ENCODE measurements at regions not wholly inside any gene's neighbourhood (a gene's known extent, or its start where the extent isn't known, plus 50 kb on each side); places are given as distances from the start of the nearest gene placed in this dataset.

DNA sequence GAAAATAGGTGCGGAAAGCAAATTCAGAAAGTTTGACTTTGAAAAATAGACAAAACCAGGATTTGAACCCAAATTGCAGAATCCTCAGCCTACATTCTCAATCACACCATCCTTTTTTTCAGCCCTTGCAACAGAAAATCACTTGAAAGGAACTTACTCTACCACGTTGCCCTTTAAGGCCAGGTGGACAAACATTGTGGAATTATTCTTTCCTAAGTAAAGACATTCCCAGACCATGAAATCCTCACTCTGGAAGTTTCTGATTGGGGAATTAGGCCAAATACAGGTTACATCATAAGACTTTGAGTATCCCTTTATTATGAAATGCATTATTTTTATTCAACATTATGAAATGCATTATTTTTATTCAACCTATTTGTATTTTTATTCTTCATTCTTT lies 259.4 kb downstream of the RAD51AP2 start:
- Histone ChIP-seq H3K79me2 (ENCODE audit: low read length) (no peaks in the 10 kb centered on the region), H3K4me3 (ENCODE audit: low read length) (no peak overlapping the region), H3K4me2 (ENCODE audit: low read depth, low read length, poor library complexity, severe bottlenecking) (no peak overlapping the region), H3K9ac (ENCODE audit: low read length) (no peak overlapping the region), H3K9me3 (ENCODE audit: low read length) (no peaks in the 10 kb centered on the region), H3K36me3 (ENCODE audit: insufficient read depth, low read length) (no peaks in the 10 kb centered on the region), H2AFZ (ENCODE audit: low read length) (no peak overlapping the region), H4K20me1 (ENCODE audit: insufficient read depth, low read depth, low read length) (no peaks in the 10 kb centered on the region), H3K4me1 (ENCODE audit: low read length) (peaks cover 3% of the 10 kb centered on the region), H3K27ac (ENCODE audit: low read length) (no peak overlapping the region), H3K27me3 (ENCODE audit: low read length) (no peaks in the 10 kb centered on the region), H3K9me2 (replicated peaks; ENCODE audit: insufficient read depth, low read length) (no peaks in the 10 kb centered on the region)
- DNase-seq: no peak

DNA sequence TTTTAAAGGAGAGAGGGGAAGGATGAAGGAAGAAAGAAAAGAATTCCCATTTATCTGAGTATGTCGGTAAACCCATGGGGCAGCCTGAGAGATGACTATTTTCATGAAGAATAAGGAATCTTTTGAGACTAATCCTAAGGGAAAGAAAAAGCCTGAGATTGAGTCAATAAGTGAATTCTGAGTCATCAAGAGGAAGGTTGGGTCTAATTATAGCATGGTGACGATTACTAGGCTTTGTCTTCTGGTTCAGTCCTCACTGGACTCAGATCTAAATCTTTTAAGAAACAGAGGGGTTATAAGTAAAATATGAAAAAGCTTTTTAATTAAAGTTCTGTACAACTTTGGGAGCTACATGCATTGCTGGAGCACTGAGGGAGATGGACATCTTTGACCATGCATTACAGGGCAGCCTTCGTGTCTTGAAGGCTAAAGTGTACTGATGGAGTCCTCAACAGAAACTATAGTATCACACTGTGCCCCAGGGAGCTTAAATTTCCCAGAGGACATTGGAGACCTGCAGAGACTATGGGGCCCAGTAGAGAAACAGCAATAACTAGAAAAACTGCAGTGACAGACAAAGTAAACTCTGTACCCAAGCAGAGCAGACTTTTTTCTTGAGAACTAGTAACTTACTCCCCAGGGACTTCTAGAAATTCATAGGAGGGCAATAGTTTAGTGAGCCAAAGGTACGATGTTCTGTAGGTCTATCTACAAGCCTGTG lies 260.9 kb downstream of the RAD51AP2 start:
- Histone ChIP-seq H3K9me3 (ENCODE audit: low read length) (no peaks in the 10 kb centered on the region), H2AFZ (ENCODE audit: low read length) (no peak overlapping the region), H3K79me2 (ENCODE audit: low read length) (no peaks in the 10 kb centered on the region), H3K27ac (ENCODE audit: low read length) (no peak overlapping the region), H3K36me3 (ENCODE audit: insufficient read depth, low read length) (no peaks in the 10 kb centered on the region), H3K27me3 (ENCODE audit: low read length) (no peaks in the 10 kb centered on the region), H3K4me1 (ENCODE audit: low read length) (peaks cover 3% of the 10 kb centered on the region), H3K4me3 (ENCODE audit: low read length) (no peak overlapping the region), H3K9ac (ENCODE audit: low read length) (no peak overlapping the region), H3K9me2 (replicated peaks; ENCODE audit: insufficient read depth, low read length) (no peaks in the 10 kb centered on the region), H4K20me1 (ENCODE audit: insufficient read depth, low read depth, low read length) (no peaks in the 10 kb centered on the region), H3K4me2 (ENCODE audit: low read depth, low read length, poor library complexity, severe bottlenecking) (no peak overlapping the region)
- DNase-seq: no peak

DNA sequence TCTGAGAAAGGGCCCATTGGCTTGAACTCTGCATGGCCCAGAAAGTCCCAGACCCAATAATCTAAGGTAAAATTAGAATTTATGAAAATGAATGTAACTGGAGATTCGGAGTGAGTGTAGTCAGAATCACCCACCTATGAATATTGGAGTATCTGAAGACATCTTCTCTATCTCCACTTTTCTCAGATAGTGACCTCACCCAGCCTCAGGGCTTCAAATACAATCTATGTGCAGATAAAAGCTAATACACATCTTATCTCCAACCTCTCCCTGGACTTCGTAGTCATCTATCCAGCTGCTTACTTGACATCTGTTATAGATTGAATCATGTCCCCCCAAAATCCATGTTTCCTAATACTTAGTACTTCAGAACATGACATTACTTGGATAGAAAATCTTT lies 263.2 kb downstream of the RAD51AP2 start:
- H3K27ac ChIP-seq (ENCODE audit: low read length): no peak overlapping the region
- no peaks in the 10 kb centered on the region for H3K9me3 ChIP-seq (ENCODE audit: low read length)
- H3K27me3 ChIP-seq (ENCODE audit: low read length): no peaks in the 10 kb centered on the region
- no peak for DNase-seq
- no peaks in the 10 kb centered on the region for H3K36me3 ChIP-seq (ENCODE audit: insufficient read depth, low read length)
- peaks cover 3% of the 10 kb centered on the region for H3K4me1 ChIP-seq (ENCODE audit: low read length)
- no peaks in the 10 kb centered on the region for H3K9me2 ChIP-seq (replicated peaks; ENCODE audit: insufficient read depth, low read length)
- H3K79me2 ChIP-seq (ENCODE audit: low read length): no peaks in the 10 kb centered on the region
- no peak overlapping the region for H3K4me2 ChIP-seq (ENCODE audit: low read depth, low read length, poor library complexity, severe bottlenecking)
- no peak overlapping the region for H3K4me3 ChIP-seq (ENCODE audit: low read length)
- H4K20me1 ChIP-seq (ENCODE audit: insufficient read depth, low read depth, low read length): no peaks in the 10 kb centered on the region
- H2AFZ ChIP-seq (ENCODE audit: low read length): no peak overlapping the region
- no peak overlapping the region for H3K9ac ChIP-seq (ENCODE audit: low read length)

DNA sequence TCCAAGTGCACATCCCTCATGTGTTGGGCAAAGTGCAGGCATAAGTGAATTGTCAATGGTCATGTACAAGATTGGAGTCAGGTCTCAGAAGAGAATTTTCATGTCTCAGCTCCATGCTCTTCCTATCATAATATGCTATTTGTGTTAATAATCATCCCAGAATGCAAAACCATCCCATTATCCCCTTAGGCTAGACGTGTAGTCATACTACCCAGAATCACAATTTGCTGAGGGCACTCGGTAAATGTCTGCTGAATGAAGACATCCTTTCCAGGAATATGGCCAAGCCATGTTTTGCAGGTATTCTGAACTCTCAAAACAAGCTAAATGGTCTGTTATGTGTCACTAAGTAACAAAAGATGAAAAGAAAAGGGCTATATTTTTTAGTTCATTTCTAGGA lies 263.8 kb downstream of the RAD51AP2 start:
- Histone ChIP-seq H3K4me1 (ENCODE audit: low read length) (peaks cover 3% of the 10 kb centered on the region), H3K27me3 (ENCODE audit: low read length) (no peaks in the 10 kb centered on the region), H3K4me2 (ENCODE audit: low read depth, low read length, poor library complexity, severe bottlenecking) (no peak overlapping the region), H3K9me2 (replicated peaks; ENCODE audit: insufficient read depth, low read length) (no peaks in the 10 kb centered on the region), H4K20me1 (ENCODE audit: insufficient read depth, low read depth, low read length) (no peaks in the 10 kb centered on the region), H3K9ac (ENCODE audit: low read length) (no peak overlapping the region), H3K79me2 (ENCODE audit: low read length) (no peaks in the 10 kb centered on the region), H3K27ac (ENCODE audit: low read length) (no peak overlapping the region), H2AFZ (ENCODE audit: low read length) (no peak overlapping the region), H3K4me3 (ENCODE audit: low read length) (no peak overlapping the region), H3K9me3 (ENCODE audit: low read length) (no peaks in the 10 kb centered on the region), H3K36me3 (ENCODE audit: insufficient read depth, low read length) (no peaks in the 10 kb centered on the region)
- no peak for DNase-seq

DNA sequence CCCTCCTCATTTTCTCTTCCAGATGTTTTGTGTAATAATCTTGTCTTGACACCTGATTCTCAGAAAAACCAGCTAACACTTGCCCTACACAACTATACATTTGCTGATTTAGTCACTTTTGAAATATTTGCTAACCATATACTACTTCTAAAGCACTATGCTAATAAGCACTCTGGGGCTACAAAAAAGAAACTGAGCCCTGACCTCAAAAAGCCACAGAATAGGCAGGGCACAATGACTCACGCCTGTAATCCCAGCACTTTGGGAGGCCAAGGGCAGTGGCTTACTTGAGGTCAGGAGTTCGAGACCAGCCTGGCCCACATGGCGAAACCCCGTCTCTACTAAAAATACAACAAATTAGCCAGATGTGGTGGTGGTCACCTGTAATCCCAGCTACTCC lies 266.0 kb downstream of the RAD51AP2 start:
- Histone ChIP-seq H3K9me2 (replicated peaks; ENCODE audit: insufficient read depth, low read length) (no peaks in the 10 kb centered on the region), H3K27ac (ENCODE audit: low read length) (no peak overlapping the region), H3K27me3 (ENCODE audit: low read length) (no peaks in the 10 kb centered on the region), H3K36me3 (ENCODE audit: insufficient read depth, low read length) (no peaks in the 10 kb centered on the region), H4K20me1 (ENCODE audit: insufficient read depth, low read depth, low read length) (no peaks in the 10 kb centered on the region), H2AFZ (ENCODE audit: low read length) (no peak overlapping the region), H3K79me2 (ENCODE audit: low read length) (no peaks in the 10 kb centered on the region), H3K9me3 (ENCODE audit: low read length) (no peaks in the 10 kb centered on the region), H3K4me3 (ENCODE audit: low read length) (no peak overlapping the region), H3K4me2 (ENCODE audit: low read depth, low read length, poor library complexity, severe bottlenecking) (no peak overlapping the region), H3K4me1 (ENCODE audit: low read length) (peaks cover 3% of the 10 kb centered on the region), H3K9ac (ENCODE audit: low read length) (no peak overlapping the region)
- DNase-seq: no peak

DNA sequence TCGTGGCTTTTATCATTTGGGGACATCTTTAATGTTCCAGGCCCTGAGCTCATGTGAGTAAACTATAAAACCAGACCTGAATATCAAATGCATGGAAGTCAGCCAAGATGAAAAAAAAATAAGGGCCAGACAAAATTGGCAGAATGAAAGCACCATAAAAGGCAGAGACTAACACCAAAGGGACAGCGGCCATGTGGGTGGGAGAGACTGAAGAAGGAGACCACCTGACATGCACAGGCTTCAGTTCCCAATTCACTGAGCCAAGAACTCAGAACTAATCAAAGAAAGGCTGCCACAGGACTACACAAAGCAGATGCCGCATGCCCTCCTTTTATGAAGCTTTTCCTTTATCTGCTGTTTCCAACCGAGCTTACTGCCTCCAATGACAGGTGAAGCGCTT lies 267.1 kb downstream of the RAD51AP2 start:
- H3K9me2 ChIP-seq (replicated peaks; ENCODE audit: insufficient read depth, low read length): no peaks in the 10 kb centered on the region
- H3K9me3 ChIP-seq (ENCODE audit: low read length): no peaks in the 10 kb centered on the region
- H4K20me1 ChIP-seq (ENCODE audit: insufficient read depth, low read depth, low read length): no peaks in the 10 kb centered on the region
- H3K79me2 ChIP-seq (ENCODE audit: low read length): no peaks in the 10 kb centered on the region
- no peak overlapping the region for H3K9ac ChIP-seq (ENCODE audit: low read length)
- no peak overlapping the region for H3K4me2 ChIP-seq (ENCODE audit: low read depth, low read length, poor library complexity, severe bottlenecking)
- H3K4me3 ChIP-seq (ENCODE audit: low read length): no peak overlapping the region
- no peaks in the 10 kb centered on the region for H3K27me3 ChIP-seq (ENCODE audit: low read length)
- H3K27ac ChIP-seq (ENCODE audit: low read length): no peak overlapping the region
- no peaks in the 10 kb centered on the region for H3K36me3 ChIP-seq (ENCODE audit: insufficient read depth, low read length)
- no peak for DNase-seq
- no peak overlapping the region for H2AFZ ChIP-seq (ENCODE audit: low read length)
- peaks cover 3% of the 10 kb centered on the region for H3K4me1 ChIP-seq (ENCODE audit: low read length)

DNA sequence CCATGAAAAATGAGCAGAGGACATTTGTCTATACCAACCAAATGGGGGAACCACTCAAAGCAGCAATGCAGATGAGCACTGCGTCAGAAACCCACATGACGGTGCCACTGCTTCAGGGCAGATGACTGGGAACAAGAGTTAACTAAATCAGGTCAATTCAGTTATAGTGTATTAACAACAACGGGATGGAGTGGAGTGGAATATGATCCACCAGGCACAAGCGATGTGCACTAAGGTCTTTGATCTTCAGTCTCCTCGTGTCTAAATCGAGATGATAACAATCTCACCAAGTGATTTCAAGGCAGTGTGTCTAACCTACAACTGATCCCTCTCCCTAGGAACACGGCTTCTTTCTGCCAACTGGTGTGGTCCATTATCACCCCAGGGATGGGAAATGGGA lies 269.0 kb downstream of the RAD51AP2 start:
- H4K20me1 ChIP-seq (ENCODE audit: insufficient read depth, low read depth, low read length): no peaks in the 10 kb centered on the region
- H3K4me2 ChIP-seq (ENCODE audit: low read depth, low read length, poor library complexity, severe bottlenecking): no peak overlapping the region
- H3K4me3 ChIP-seq (ENCODE audit: low read length): no peak overlapping the region
- H3K27me3 ChIP-seq (ENCODE audit: low read length): no peaks in the 10 kb centered on the region
- H3K36me3 ChIP-seq (ENCODE audit: insufficient read depth, low read length): no peaks in the 10 kb centered on the region
- no peaks in the 10 kb centered on the region for H3K9me2 ChIP-seq (replicated peaks; ENCODE audit: insufficient read depth, low read length)
- H3K9ac ChIP-seq (ENCODE audit: low read length): no peak overlapping the region
- no peak overlapping the region for H2AFZ ChIP-seq (ENCODE audit: low read length)
- no peak overlapping the region for H3K27ac ChIP-seq (ENCODE audit: low read length)
- H3K9me3 ChIP-seq (ENCODE audit: low read length): no peaks in the 10 kb centered on the region
- no peak for DNase-seq
- no peaks in the 10 kb centered on the region for H3K79me2 ChIP-seq (ENCODE audit: low read length)
- H3K4me1 ChIP-seq (ENCODE audit: low read length): no peaks in the 10 kb centered on the region

DNA sequence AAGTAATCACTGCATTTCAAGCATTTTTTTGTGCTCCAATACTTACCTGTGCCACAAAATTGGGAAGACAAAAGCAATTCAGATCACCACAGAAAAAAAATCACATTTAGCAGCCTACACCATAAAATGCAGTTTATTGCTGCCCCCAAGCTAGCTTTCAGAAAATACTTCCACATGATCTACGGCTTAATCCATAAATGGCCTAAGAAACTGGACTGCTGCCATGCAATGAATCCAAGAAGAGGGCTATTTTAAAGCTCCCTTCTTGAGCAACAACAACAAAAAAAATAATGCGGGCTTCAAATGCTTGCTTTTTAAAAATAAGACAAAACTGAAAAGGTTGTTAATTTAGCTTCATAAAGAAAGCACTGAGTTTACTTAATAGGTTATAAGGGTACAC lies 272.3 kb downstream of the RAD51AP2 start:
- no peak overlapping the region for H2AFZ ChIP-seq (ENCODE audit: low read length)
- H3K9ac ChIP-seq (ENCODE audit: low read length): no peak overlapping the region
- no peaks in the 10 kb centered on the region for H3K36me3 ChIP-seq (ENCODE audit: insufficient read depth, low read length)
- H3K9me2 ChIP-seq (replicated peaks; ENCODE audit: insufficient read depth, low read length): no peaks in the 10 kb centered on the region
- no peaks in the 10 kb centered on the region for H3K9me3 ChIP-seq (ENCODE audit: low read length)
- H3K4me3 ChIP-seq (ENCODE audit: low read length): no peak overlapping the region
- H3K4me1 ChIP-seq (ENCODE audit: low read length): no peaks in the 10 kb centered on the region
- no peak overlapping the region for H3K27ac ChIP-seq (ENCODE audit: low read length)
- no peaks in the 10 kb centered on the region for H3K27me3 ChIP-seq (ENCODE audit: low read length)
- DNase-seq: no peak
- no peak overlapping the region for H3K4me2 ChIP-seq (ENCODE audit: low read depth, low read length, poor library complexity, severe bottlenecking)
- H4K20me1 ChIP-seq (ENCODE audit: insufficient read depth, low read depth, low read length): no peaks in the 10 kb centered on the region
- no peaks in the 10 kb centered on the region for H3K79me2 ChIP-seq (ENCODE audit: low read length)
